Amniotic stem cell (primary cell): ENCODE measurements at regions not wholly inside any gene's neighbourhood (a gene's known extent, or its start where the extent isn't known, plus 50 kb on each side); places are given as distances from the start of the nearest gene placed in this dataset.

Source experiments
- DNase-seq: peaks from one replicate; lab custom pipeline; 2025; lab: John Stamatoyannopoulos, UW

DNA sequence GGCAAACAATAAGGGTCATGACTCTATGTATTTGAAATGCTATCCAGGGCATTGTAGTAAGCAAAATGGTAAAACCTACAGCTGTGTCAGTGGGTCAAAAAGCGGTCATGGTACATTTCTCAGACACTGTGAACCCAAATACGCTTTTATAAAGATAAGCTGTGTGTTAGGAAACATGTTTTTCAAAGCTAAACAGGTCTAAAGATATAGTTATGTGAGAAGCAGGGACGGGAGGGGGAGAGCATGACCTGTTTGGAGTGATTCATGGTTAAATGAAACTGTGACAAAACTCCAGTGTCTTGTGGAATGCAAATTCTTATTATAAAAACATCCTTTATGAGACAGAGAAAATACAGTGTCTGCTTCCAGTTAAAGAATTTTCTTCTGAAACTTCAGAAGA lies 205.4 kb upstream of the BMP2 start:
- DNase-seq, result no peak

DNA sequence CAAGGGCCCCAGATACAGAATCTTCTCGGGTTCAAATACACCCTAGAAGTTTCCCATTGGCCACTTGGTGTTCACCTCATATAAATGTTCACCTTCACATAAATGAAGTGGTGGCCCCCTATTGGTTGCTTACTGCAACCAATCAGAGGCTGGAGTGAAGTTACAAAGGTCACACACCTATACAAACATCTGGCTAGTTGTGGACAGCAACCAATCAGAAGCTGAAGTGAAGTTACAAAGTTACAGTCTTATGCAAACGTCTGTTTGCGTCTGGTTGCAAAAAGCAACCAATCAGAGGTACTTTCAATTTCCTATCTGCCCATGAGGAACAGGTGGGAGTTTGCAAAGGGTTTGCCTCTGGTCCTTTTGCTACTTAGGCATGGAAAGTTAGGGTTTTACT lies 206.5 kb upstream of the BMP2 start:
- DNase-seq, result no peak

DNA sequence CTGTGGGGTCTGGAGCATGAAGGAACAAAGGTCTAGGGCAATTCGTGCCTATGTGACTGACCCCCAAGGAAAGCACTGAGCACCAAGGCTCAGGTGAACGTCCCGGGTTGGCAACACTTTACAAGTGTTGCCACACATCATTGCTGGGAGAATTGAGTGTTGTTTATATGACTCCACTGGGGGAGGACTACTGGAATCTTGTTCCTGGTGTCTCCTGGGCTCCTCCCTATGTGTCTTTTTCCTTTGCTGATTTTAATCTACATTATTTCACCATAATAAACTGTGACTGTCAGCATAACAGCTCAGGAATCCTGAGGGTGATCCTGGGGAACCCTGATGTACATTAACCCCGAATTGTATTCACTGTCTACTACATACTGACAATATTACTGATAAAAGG lies 207.7 kb upstream of the BMP2 start:
- no peak for DNase-seq

DNA sequence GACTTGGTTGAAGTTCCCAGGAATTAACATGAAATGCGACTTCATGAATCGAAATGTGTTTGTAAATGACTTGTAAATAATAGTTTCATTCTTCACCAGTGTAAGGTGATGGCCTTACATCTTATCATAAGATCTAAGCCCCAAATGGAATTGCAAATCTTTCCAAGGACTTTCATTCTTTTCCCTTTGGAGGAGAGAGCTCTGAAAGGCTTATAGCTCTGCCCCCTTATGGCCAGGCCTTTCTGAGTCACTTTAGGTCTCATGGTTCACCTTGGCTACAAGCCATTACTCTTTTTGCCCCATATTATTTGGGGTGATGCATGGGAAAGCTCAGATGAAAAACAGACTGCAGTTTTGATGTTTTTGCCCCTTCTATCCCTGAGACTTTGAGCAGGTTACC lies 209.1 kb upstream of the BMP2 start:
- DNase-seq, result no peak

DNA sequence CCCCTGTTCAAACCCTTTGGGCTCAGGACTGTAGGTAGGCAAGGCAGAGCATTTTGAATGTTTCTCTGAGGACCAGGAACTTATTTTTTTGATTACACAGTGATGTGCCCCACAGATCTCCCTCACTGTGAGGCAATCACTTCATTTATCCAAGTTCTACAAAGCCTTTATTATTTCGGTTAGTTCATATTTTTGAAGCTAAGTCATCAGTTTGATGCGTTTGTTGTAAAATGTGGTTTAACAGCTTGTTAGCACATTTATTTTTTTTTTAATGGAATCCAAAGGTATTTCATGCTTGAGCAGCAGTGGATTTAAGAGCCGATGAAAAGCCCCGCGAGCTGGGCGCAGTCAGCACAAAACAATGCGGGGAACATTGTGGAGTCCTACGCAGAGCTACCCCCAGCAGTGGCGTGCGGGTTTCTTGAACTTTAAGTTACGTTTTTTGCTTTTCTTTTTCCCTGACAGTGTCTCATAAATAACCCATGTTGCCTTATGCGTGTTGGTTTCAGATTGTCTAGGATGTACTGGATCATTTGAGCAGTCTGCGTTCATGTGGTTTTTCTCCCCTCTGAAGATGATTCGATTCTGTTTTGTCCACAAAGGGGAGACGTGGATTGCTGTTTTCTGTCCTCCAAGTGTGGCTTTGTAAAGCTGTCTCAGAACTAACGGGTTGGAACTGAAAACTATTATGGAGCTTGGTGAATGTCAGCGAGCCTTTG lies 233.6 kb upstream of the BMP2 start:
- DNase-seq, result peak; percentile 23

DNA sequence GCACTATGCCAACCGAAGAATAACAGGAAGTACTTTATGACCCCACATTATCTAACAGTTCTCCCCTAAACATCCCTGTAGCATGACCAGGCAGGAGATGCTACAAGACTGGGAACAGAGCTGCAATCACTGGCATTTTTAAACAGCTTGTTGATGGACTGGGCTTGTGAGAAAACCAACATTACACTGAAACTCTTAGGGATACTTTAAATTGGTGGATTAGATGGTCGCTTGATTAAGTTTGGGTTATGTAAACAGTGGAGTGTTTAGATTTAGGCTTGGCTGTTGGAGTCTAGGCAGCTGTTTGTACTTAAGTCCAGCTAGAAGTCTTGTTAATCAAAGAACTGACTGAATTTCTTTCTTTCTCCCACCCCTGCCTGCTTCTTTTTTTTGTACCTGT lies 234.1 kb upstream of the BMP2 start:
- DNase-seq, result no peak

DNA sequence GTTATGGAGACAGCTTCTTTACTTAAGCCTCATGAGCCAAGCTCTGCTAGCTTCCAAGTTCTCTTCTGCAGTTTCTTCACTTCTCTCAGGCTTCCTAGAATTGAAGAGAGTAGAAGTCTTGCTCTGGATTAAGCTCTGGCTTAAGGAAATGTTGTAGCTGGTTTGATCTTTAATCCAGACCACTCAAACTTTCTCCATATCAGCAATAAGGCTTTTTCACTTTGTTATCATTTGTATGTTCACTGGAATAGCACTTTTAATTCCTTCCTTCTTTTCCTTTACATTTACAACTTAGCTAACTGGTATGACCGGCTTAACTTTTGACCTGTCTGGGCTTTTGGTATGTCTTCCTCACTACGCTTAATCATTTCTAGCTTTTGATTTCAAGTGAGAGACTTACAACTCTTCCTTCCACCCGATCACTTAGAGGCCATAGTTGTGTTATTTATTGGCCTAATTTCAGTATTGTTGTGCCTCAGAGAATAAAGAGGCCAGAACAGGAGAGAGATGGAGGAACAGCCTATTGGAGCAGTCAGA lies 236.6 kb upstream of the BMP2 start:
- no peak for DNase-seq

DNA sequence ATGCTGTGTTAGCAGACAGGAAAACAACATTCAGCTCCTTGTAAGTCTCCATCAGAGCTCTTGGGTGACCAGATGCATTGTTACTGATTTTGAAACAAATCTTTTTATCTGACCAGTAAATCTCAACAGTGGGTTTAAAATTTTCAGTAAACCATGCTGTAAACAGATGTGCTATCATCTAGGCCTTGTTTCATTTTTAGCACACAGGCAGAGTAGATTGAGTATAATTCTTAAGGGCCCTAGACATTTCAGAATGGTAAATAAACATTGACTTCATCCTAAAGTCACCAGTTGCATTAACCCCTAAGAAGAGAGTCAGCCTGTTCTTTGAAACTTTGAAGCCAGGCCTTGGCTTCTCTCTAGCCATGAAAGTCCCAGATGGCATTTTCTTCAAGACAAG lies 237.2 kb upstream of the BMP2 start:
- DNase-seq, result no peak

DNA sequence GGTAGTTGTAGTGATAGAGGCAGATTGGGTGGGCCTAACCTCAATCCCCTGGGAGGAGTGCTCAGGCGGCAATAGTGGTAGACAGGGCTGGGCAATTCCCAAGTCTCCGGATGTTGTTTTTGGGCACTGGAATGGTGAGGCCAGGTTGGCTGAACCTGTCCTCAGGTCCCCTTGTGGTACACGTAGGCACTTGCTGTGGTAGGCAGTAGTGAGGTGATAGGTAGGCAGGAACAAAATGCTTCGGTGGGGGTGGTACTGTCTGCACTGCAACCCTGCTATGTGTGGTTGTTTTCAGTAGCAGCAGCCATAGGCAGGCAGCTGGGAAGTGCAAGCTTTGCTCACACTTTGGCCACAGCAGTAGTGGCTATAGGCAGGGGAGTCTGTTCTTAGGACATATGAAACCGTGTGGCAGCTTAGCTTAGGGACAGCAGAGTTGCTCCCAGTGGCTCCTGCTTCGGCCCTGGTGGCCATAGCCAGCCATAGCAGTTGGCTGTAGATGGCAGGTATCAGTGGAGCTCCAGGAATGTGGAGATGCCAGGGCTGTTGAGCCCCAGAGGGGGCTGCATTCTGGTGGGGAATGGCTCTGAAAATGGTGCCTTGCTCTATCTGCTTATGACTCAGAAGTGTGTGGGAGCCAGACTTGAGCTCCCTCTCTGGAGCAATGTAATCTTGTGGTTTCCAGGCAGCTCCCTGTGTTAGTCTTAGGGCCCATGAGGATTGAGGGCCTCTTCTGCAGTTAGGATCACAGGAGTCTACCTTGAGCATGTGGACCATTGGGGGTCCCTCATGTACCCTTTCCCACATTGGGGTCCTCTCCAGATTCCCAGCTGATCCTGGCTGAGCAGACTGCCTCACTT lies 241.8 kb upstream of the BMP2 start:
- no peak for DNase-seq

DNA sequence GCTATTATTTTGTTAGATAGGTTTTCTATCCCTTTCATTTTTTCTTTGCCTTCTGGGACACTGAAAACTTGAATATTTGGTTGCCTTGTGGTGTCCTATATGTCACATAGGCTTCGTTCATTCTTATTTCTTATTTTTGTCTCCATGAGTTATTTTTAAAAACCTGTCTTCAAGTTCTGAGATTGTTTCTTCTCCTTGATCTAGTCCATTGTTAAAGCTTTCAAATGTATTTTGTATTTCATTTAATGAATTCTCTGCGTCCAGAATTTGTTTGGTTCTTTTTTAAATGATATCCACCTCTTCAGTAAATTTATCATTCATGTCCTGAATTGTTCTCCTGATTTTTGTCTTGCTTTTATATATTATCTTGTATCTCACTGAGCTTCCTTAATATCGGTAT lies 243.2 kb upstream of the BMP2 start:
- no peak for DNase-seq

DNA sequence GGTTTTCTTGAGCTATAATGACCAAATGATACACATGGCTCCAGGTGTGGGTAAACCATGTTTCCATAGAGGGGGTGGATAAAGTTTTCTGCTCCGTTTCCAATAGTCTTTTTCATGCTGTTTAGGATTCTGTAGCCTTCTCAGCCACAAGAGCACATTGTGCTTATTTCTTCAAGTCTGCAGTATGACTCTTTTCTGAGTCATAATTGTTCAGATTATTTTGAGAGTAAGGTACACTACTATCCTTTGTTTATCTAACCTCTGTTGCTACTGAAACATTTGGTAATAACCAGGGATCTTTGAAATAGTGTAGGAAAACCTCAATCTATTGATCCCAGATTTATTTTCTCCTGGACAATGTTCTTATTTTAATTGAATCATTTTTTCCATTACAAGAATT lies 247.9 kb upstream of the BMP2 start:
- no peak for DNase-seq

DNA sequence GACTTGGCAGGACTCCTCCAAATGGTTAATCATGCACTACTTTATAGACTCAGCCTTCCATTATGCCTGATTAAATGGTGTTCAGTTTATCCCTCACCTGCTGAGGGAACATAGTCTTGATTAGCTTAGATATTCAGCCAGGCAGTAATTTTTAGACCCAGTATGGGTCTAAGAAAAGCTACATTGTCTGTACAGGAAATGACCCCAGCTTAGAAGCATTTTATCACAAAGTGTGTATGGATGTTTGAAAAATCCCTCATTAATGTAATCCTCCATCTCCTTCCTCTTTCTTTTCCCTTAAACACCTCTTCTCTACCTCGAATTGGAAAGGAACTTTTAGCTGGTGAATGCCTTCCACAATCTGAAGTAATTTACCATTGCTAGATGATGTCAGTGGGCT lies 252.2 kb upstream of the BMP2 start:
- no peak for DNase-seq

DNA sequence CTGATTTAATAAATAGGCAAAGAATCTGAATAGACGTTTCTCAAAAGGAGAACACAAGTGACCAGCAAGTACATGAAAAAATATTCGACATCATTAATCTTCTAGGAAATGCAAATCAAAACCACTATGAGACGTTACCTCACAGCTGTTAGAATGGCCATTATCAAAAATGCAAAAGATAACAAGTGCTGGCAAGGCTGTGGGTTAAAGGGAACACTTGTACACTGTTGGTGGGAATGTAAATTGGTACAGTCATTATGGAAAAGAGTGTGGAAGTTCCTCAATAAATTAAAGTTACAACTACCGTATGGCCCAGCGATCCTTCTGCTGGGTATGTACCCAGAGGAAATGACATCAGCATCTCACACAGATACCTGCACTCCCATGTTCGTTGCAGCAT lies 253.9 kb upstream of the BMP2 start:
- DNase-seq, result no peak

DNA sequence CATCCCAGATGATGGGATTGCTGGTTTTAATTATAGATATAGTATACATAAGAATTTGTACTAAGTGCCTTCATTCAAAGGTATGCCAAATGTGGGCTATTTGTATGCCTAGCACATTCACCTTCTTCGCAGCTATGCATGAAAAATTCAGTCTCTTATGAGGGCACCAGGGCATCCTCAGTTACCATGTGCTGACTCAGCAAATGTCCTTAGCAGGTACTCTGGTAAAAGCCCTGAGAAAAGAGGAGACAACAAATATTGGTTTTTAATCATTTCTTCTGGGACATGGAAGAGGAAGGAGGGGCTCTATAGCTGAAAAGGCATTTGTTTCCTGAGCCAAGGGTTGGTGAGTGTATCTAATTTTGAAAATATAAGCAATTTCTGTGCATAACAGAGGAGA lies 258.1 kb upstream of the BMP2 start:
- no peak for DNase-seq

DNA sequence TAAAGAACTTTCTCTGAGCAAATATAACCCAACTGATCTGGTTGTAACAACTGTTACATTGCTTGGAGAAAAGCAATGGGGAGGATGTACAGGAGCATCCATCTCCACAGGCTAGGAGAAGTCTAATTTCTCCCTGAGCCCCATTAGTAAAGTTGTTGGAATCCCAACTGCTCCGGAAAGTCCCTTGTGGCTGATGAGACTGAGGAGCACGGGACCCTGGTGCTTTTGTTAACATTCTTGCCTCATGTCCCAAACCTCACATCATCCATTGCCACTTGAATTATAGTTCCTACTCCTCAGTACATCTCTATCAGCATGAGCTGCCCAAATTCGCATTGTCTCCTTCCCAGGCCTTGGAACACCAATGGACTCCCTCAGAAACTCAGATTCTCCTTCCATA lies 260.6 kb upstream of the BMP2 start:
- no peak for DNase-seq

DNA sequence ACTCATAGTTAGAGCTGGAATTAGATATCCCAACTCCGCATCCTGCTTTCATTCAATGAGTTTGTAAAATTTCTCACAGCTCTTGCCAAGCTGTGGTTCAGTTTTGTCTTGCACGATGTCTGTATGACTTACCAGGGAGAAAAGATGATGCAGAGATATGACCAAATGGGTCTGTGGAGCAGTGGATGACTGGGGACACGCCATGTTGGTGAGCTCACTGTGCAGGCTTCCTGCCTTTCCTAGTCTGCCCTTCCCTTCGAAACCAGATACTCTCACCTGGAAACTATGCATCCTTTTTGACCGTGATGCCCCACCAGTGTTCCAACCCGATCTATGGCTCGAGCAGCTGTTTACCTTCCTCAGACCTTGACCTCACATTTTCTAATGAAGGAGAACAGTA lies 262.7 kb upstream of the BMP2 start:
- DNase-seq, result no peak

DNA sequence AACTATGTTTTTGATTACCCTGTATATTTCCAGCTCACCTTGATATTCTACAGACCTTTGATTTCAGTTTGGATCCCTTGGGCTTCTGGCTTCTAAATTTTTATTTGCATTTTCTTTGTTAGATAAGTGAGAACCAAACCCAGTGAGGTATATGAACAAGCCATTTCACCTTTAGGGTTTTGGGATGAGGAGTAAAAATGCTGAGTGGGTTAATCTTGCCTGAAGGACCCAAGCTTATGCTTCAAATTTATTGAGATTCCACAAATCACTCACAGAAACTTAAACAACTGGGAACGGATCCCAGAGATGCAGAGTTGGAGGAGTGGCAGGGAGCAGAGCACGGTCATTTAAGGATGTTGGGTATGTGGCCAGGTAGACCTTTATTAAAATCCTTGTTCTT lies 263.3 kb upstream of the BMP2 start:
- DNase-seq, result no peak

DNA sequence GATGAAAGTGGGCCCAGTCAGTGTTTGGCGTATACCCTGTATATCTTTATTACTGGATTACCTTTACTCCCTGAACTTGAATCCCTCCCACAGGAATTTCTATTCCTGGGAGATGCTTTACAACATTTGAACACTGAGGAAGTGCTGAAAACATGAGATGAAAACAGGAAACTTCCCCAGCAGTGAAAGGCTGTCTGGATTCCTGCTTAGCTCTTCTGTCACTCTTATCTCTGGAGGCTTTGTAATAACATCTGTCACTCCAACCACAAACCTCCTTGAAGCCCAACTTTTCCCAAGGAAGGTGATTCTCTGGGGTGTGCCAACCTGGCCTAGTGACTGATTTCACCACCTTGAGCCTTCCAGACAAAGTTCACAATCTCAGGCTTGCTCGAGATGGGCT lies 264.5 kb upstream of the BMP2 start:
- no peak for DNase-seq

DNA sequence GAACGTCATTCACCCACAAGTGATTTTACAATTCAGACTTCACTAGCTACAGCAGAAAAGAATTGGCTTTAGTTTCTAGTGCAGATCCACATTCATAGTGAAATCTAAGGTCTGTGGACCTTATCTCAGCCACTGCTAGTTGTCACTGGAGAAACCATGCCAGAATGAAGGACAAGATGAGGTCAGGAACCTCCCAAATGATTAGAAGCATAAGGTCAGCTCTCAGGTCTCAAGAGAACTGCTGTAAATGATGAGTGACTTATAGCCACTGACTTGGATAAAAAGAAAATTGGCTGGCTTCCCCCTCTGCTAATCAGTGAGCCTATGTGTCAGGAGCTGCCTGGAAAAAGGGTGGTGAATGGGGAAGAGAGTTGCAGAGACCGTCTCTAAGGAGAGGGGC lies 265.3 kb upstream of the BMP2 start:
- DNase-seq, result no peak

DNA sequence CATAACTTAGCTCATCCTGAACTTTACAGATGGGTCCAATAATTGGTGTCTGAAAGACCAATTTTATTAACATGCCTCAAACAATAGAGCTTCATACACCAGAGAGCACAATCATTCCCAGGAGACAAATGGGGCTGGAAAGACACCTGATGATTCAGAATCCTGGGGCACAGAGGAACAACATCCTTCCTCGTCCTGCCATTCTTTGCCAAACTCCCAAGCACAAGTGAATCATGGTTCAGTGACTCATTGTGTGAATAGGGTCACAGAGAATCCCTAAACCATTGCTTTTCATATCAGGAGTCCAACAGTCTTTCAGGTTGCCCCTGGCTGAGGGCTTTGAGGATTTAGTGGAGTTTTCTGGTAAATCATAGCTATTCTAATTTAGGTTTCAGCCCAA lies 266.4 kb upstream of the BMP2 start:
- DNase-seq, result no peak

DNA sequence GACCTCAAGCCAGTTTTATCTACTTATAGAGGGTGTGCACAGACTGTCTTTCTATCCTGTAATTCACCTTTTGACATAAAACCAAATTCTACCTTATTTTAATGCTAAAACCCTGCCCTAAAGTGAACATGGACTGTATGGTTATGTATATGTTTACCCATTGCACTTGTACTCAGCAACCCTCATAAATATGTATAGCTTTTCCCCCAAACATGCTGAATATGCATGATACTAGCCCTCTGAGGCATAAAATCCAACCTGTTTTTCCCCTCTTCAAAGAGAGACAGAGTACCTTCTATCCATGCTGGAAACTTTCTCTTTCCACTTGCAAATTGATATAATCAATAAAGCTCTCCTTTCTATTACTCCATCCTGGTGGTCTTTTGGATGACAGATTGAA lies 267.9 kb upstream of the BMP2 start:
- DNase-seq, result no peak

DNA sequence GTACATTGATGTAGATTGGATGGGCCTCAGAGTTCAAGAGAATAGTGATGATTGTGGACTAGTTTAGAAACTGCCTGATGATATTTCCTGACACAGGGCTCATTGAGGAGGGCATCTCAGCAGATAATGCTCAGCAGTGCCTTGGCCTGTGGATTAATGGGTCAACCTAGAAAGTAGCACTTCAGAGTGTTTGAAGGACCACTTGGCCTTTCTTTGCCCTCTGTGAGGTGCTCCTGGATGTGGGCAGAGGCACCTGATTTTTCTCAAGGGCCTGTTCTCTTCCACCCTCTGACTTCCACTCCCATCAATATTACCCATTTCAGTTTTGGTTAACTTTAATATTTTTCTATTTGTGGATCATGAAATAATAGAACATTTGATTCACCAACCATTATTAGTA lies 270.6 kb upstream of the BMP2 start:
- DNase-seq, result no peak

DNA sequence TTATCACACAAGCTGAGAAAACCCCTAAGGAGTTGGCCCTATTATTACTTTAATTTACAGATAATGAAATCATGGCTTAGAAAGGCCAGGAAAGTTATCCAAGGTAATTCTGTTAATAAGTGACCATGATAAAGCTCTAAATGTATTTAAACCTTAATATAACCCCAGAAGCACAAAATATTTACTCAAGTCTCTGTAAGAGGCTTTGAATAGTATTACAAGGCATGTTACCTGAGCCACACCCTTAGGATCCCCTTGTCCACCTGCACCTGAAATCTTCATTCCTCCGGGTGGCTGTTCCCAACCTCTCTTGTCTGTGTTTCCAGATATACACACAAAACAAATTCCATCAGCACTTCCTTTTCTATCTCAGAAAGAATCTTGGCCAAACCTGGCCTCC lies 271.6 kb upstream of the BMP2 start:
- DNase-seq, result no peak
